Fibroblast of lung (primary cell): ENCODE measurements at regions not wholly inside any gene's neighbourhood (a gene's known extent, or its start where the extent isn't known, plus 50 kb on each side); places are given as distances from the start of the nearest gene placed in this dataset.

ENCODE experiments used
- DNase-seq, 2 donors: peaks; one replicate each; pipeline versions ENCODE4 v3.0.0 to v3.0.0-alpha.2; 2010; ENCODE audit warnings: low read depth in 2 of 2
- H2AFZ ChIP-seq: 2 replicates; pipeline ENCODE4 v1.5.1; 2012; ENCODE audit warnings: low read length, control low read depth, inconsistent platforms
- H3K27ac ChIP-seq: 2 replicates; pipeline ENCODE4 v1.5.1; 2011; ENCODE audit warnings: low read length, control low read depth; ENCODE audit not compliant: insufficient read depth
- H3K27me3 ChIP-seq: 2 replicates; pipeline ENCODE4 v1.5.1; 2011; ENCODE audit warnings: mild to moderate bottlenecking, low read length; ENCODE audit not compliant: control insufficient read depth, insufficient read depth
- H3K36me3 ChIP-seq: 2 replicates; pipeline ENCODE4 v1.5.1; 2011; ENCODE audit warnings: low read length; ENCODE audit not compliant: control insufficient read depth, insufficient read depth
- H3K4me1 ChIP-seq: 2 replicates; pipeline ENCODE4 v1.5.1; 2011; ENCODE audit warnings: low read length; ENCODE audit not compliant: control insufficient read depth, insufficient read depth; ENCODE audit errors: extremely low read depth
- H3K4me2 ChIP-seq: 2 replicates; pipeline ENCODE4 v1.5.1; 2011; ENCODE audit warnings: low read length, control low read depth; ENCODE audit not compliant: insufficient read depth; ENCODE audit errors: extremely low read depth
- H3K4me3 ChIP-seq, 4 experiments: fragments of 200-600 bp in 1 of 4; sonication (generic) in 1 of 4; replicated peaks in 1 of 4; 2 replicates each; pipeline ENCODE4 v1.5.1; 2011 to 2016; ENCODE audit warnings: low read length in 4 of 4, low read depth in 3 of 4, mild to moderate bottlenecking in 3 of 4, control low read depth in 2 of 4, inconsistent platforms in 1 of 4, mixed read lengths in 1 of 4; ENCODE audit not compliant: insufficient read depth in 1 of 4; ENCODE audit errors: control extremely low read depth in 1 of 4
- H3K79me2 ChIP-seq: 2 replicates; pipeline ENCODE4 v1.5.1; 2012; ENCODE audit warnings: mild to moderate bottlenecking, low read length, inconsistent platforms; ENCODE audit not compliant: control insufficient read depth, insufficient read depth
- H3K9ac ChIP-seq: 2 replicates; pipeline ENCODE4 v1.5.1; 2011; ENCODE audit warnings: mild to moderate bottlenecking, low read length, control low read depth; ENCODE audit not compliant: insufficient read depth
- H3K9me3 ChIP-seq: 2 replicates; pipeline ENCODE4 v1.5.1; 2012; ENCODE audit warnings: low read depth, low read length; ENCODE audit not compliant: control insufficient read depth, insufficient read depth
- H4K20me1 ChIP-seq: 2 replicates; pipeline ENCODE4 v1.5.1; 2011; ENCODE audit warnings: low read length; ENCODE audit not compliant: control insufficient read depth, insufficient read depth; ENCODE audit errors: extremely low read depth
- EZH2 ChIP-seq: IDR thresholded peaks from 2 replicates; pipeline ENCODE4 v1.5.1; 2012; ENCODE audit warnings: low read length, control low read depth, mild to moderate bottlenecking; ENCODE audit errors: missing control alignments
- TF ChIP-seq, protein P1 (sequence below), 2 donors: IDR thresholded peaks in 1 of 2; conservative IDR thresholded peaks in 1 of 2; 1 replicate in 1 of 2; 2 replicates in 1 of 2; pipeline ENCODE4 v1.5.1; 2011 to 2012; ENCODE audit warnings: low read length in 2 of 2, control low read depth in 1 of 2, inconsistent platforms in 1 of 2, low read depth in 1 of 2, mild to moderate bottlenecking in 1 of 2

GRCh38 chr5:89081360-89081759 lies 198.4 kb upstream of the MEF2C start:
- H4K20me1 ChIP-seq: no peaks in the 10 kb centered on the region
- no peaks in the 10 kb centered on the region for H3K36me3 ChIP-seq
- no peak overlapping the region for H3K4me3 ChIP-seq
- no peak overlapping the region for H2AFZ ChIP-seq
- no peaks in the 10 kb centered on the region for H3K79me2 ChIP-seq
- DNase-seq: no peak
- no peak overlapping the region for H3K9ac ChIP-seq
- no peaks in the 10 kb centered on the region for H3K9me3 ChIP-seq
- H3K27ac ChIP-seq: no peak overlapping the region
- peaks cover 3% of the 10 kb centered on the region for H3K4me1 ChIP-seq
- H3K4me2 ChIP-seq: no peak overlapping the region
- H3K27me3 ChIP-seq: no peaks in the 10 kb centered on the region
- TF ChIP-seq, protein P1, sequence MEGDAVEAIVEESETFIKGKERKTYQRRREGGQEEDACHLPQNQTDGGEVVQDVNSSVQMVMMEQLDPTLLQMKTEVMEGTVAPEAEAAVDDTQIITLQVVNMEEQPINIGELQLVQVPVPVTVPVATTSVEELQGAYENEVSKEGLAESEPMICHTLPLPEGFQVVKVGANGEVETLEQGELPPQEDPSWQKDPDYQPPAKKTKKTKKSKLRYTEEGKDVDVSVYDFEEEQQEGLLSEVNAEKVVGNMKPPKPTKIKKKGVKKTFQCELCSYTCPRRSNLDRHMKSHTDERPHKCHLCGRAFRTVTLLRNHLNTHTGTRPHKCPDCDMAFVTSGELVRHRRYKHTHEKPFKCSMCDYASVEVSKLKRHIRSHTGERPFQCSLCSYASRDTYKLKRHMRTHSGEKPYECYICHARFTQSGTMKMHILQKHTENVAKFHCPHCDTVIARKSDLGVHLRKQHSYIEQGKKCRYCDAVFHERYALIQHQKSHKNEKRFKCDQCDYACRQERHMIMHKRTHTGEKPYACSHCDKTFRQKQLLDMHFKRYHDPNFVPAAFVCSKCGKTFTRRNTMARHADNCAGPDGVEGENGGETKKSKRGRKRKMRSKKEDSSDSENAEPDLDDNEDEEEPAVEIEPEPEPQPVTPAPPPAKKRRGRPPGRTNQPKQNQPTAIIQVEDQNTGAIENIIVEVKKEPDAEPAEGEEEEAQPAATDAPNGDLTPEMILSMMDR (conservative IDR thresholded peaks at IDR 0.05 in 1 of 2, IDR thresholded peaks at IDR 0.05 in 1 of 2; ENCODE audit: low read depth in 1 of 2, low read length in 2 of 2): no peak
- no peak for TF ChIP-seq EZH2

GRCh38 chr5:89080467-89081116 lies 197.6 kb upstream of the MEF2C start:
- Histone ChIP-seq H3K9ac (no peak overlapping the region), H3K27me3 (no peaks in the 10 kb centered on the region), H2AFZ (no peak overlapping the region), H3K4me1 (peaks cover 3% of the 10 kb centered on the region), H3K27ac (no peak overlapping the region), H3K4me2 (no peak overlapping the region), H3K9me3 (no peaks in the 10 kb centered on the region), H3K36me3 (no peaks in the 10 kb centered on the region), H3K4me3 (no peak overlapping the region), H3K79me2 (no peaks in the 10 kb centered on the region), H4K20me1 (no peaks in the 10 kb centered on the region)
- no peak for DNase-seq
- no peak for TF ChIP-seq EZH2
- TF ChIP-seq, protein P1 (conservative IDR thresholded peaks at IDR 0.05 in 1 of 2, IDR thresholded peaks at IDR 0.05 in 1 of 2; ENCODE audit: low read depth in 1 of 2, low read length in 2 of 2): no peak

DNA sequence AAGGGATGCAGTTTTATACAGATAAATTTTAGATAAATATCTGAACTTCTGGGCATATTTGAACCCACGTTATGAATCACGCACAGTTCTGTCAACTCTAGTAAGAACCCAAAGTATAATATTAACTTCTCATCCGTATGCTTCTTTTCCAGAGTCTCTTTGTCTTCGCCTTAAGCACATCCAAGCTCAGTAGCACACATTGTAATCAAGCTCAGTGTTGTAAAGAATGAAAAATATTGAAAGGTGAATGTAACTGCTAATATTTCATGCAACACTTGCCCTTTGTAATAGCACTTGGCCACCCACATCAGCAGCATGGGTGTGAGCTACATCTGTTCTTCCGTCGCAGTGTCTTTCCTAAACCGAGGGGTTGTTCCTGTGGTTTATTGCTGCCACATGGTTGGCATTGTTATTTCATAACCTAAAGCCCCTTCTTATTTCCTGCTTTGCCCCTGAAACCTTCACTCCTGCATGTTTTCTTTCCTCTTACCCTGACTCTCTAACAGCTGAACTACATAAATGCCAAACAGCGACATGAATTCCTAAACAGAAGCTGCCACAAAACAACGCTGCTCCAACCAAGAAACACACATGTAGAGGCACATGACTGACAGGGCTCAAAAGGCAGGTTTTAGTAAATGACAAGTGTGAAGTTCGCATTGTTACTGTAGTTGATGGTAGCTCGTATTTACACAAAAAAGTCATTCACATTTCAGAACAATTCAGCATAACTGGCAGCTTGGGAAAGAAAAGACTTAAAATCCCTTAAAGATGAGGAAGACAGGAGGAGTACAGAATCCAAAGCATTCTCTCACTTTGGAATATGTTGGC lies 190.1 kb upstream of the MEF2C start:
- no peak for DNase-seq
- H3K9me3 ChIP-seq: no peaks in the 10 kb centered on the region
- H4K20me1 ChIP-seq: no peaks in the 10 kb centered on the region
- H3K27me3 ChIP-seq: no peaks in the 10 kb centered on the region
- no peak overlapping the region for H3K4me2 ChIP-seq
- H3K27ac ChIP-seq: no peak overlapping the region
- no peak overlapping the region for H2AFZ ChIP-seq
- no peak overlapping the region for H3K4me3 ChIP-seq
- no peaks in the 10 kb centered on the region for H3K4me1 ChIP-seq
- H3K9ac ChIP-seq: no peak overlapping the region
- H3K36me3 ChIP-seq: no peaks in the 10 kb centered on the region
- no peaks in the 10 kb centered on the region for H3K79me2 ChIP-seq
- TF ChIP-seq, protein P1 (conservative IDR thresholded peaks at IDR 0.05 in 1 of 2, IDR thresholded peaks at IDR 0.05 in 1 of 2; ENCODE audit: low read depth in 1 of 2, low read length in 2 of 2): no peak
- TF ChIP-seq EZH2: no peak
